HG03139 (cell line): ENCODE measurements at regions not wholly inside any gene's neighbourhood (a gene's known extent, or its start where the extent isn't known, plus 50 kb on each side); places are given as distances from the start of the nearest gene placed in this dataset.
"Not testable (repeated sequence)": the region's sequence is repeated elsewhere in the genome, so short reads cannot be mapped to it uniquely, and the experiment has no call there.

Experiments used
- ATAC-seq: cut with Tn5 transposase; IDR thresholded peaks from one replicate; pipeline ENCODE4 v1.9.1; 2021; ENCODE audit not compliant: unreplicated experiment

DNA sequence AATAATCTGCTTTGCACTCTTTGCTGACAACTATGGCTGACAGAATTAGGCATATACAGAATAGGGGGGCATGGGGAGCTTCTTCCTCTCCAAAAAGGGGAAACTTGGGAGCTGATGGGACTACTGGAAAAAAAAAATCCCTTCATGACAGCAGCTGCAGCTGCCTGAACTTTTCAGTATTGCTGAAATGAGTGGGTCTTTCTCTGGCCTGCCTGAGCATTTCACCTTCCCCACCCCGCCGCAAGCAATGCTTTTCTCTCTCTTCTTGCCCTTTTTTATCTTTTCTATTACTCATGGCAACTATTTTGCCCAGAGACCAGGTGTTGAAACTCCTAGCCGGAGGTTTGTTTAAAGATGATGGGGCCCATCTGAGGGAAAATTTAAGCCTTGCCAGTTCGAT, 244.9 kb downstream of the SEMA3D start:
- no peak for ATAC-seq

DNA sequence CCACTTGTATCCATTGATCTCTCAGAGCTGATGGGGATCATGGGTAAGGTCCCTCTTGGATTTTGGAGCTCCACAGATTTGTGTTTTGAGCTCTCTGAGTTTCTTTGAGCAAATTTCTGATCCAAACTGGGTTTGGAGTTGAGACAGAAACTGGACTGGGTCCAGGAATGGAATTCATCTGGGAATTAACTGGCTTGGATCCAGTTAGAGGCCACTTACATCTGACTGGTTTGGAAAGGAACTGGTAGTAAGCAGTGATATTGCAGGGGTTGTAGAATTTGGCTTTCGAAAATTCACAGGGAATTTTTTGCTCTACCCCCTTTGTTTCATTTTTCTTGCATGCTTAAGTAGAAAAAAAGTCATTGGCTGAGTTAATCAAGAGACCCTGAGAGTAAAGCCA, 245.6 kb downstream of the SEMA3D start:
- ATAC-seq, result no peak

DNA sequence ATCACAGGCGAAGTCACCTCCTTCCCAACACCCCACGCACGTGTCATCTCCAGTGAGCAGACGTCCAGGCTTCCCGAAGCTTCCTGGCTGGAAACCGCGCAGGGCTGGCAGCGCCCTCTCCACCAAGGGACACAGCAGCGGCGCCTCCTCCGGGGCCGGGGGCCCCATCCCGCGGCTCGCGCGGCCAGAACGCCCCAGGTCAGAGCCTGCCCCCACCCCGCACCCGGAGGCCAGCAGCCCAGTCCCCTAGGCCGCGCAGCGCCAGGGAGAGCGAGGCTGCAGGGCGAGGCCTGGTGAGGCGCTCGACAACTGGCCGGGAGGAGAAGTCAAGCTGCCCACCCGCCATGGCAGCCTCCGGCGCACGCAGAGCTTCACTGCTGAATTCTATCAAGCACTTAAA, 247.0 kb downstream of the SEMA3D start:
- no peak for ATAC-seq

DNA sequence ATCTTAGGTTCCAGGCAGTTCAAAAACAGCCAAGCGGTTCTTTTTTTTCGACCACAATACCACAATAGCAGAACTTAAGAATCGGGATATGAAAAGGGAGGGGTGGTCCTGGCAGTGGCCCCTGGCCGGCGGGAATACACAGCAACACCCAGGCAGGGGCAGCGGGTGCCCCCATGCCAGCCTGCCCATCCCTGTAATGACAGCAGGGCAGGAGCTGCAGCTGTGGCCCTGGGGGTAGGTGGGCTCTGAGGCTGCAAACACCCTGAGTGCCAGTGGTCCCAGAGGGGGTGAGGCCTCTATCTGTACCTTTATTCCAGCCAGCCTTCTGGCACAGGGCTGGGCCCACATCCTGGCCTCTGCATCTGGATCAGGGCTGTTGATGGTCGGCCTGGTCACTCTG, 247.4 kb downstream of the SEMA3D start:
- no peak for ATAC-seq

DNA sequence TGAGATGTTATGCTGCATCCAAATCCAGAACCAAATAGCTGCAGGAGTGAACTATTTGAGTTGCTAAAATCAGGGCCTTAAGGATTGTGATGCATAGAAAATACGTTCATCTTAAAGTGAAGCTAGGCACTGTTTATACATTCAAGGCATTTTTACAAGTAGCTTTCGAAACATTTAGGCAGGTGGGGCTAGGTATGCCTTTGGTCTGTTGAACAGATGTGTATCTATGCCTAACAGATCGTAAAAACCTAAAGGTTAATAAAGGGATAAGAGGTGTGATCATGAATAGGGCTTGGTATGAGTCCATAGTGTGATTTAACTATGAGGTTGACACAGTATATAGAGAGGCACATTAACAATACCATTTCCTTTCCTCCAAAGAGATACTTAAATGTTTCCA, 262.5 kb downstream of the SEMA3D start:
- ATAC-seq, result no peak

DNA sequence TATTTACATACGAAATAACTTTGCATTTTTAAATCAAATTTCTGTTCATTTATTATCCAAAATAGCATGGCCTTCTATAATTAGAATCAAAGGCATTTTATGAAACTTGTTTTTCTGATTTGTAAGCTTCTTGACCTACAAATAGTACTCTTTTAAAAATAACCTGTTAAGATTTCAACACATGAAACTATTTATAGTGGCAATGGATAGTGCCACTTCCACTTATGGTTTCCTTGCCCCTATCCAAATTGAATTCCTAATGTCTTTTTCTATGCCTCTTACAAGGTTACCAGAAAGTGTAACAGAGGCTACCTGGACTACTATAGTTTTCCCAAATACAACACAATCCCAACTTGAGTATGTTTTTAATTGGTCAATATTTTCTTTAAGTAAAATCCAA, 263.5 kb downstream of the SEMA3D start:
- ATAC-seq, result no peak

DNA sequence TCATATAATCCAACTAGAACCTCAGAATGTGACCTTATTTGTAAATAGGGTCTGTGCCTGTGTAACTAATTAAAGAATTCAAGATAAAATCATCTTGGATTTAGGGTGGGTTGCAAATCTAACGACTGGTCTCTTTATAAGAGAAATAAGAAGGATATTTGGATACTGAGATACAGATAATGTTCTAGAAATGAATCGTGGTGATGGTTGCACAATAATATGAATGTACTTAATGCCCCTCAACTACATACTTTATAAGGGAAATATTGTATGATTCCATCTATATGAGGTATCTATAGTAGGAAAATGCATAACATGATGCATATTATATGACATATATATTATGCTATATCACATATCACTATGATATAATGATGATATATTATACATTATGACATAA, 265.7 kb downstream of the SEMA3D start:
- no peak for ATAC-seq

DNA sequence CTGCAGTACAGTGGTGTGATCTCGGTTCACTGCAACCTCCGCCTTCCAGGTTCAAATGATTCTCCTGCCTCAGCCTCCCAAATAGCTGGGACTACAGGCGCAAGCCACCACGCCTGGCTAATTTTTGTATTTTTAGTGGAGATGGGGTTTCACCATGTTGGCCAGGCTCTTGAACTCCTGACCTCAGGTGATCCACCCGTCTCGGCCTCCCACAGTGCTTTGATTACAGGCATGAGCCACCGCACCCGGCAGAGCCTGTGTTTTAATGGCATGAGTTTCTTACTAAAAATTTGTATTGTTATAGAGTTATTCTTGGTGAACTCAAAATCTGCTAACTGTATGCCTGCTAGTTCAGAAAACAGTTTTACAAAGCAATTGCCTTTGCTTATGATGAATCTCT, 269.9 kb downstream of the SEMA3D start:
- not testable (repeated sequence) for ATAC-seq

DNA sequence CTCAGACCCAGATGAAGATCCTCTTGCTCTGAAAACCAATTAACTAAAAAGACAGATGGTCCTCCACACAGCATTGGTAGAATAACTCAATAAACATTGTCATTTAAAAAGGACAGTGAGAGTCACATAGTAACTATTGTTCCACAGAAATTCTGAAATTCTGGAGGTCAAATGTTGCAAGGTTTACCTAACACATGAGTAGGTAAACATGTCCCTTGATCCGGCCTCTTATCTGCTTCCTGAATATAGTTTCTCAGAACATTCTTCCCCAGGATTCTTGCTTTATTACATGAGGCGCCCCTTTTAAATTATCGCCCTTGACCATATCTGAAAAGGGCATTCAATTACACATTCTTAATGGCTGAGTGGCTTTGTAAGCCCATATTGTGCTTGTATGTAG, 270.7 kb downstream of the SEMA3D start:
- no peak for ATAC-seq

DNA sequence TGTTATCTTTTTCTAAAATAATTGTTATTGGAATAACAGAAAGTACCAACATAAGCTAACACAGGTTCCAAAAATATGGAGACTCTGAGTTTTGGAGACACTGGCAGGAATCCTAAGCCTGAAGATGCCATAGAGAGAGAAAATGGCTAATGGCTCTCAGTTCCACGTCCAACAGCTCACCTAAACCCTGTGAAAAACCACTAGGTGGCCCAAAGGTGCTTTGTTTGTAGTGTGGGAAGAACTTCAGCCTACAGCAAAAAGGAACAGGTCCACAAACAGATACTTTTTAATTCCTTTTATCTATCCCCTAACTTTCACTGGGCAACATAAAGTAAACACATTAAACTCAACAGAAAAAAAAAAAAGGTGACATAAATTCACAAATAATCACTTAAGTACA, 272.3 kb downstream of the SEMA3D start:
- no peak for ATAC-seq

DNA sequence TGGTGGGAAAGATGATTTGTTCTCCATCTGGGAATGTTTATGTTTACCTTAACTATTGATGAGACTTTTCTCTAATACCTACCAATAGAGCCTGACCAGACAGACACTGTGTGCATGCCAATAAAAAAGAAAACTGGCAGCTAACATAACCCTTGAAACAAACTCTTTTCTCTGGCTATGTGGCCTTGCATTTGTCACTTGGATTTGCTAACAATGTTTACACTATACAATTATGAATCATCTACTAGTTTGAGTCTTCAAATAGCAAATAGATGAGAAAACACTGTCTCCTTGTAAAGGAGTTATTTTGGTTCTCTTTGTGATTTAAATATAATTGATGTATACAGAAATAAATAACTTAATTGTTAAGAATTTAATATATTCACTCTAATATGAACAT, 273.1 kb downstream of the SEMA3D start:
- no peak for ATAC-seq

DNA sequence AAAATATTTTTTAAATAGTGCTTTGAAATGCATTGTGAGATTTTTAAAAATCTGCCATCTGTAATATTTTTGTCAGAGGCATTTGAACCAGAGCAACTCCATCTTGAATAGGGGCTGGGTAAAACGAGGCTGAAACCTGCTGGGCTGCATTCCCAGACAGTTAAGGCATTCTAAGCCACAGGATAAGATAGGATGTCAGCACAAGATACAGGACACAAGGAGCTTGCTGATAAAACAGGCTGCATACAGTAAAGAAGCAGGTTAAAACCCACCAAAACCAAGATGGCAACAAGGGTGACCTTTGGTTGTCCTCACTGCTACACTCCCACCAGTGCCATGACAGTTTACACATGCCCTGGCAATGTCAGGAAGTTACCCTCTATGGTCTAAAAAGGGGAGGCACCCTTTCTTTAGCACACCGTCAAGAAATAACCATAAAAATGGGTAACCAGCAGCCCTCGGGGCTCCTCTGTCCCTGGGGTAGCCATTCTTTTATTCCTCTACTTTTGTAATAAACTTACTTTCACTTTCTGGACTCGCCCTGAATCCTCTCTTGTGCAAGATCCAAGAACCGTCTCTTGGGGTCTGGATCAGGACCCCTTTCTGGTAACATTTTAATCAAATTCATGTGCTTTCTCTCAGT, 273.7 kb downstream of the SEMA3D start:
- ATAC-seq, result no peak

DNA sequence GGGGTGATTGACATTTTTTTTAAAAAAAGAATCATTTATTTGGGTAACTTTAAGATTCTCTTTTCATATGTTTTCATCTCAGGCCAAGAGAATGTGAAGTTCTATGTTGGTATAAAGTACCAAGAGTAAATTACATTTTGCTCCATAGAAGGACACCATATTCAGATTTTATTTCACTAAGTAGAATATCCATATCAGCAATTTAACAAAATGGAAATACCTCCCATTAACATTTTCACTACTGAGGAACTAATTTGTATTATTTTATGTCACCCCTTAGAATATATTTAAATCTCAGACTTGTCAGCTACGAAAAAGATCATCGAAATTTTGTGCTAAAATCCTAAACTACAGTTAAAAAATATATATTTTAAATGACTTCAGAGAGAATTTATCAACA, 274.3 kb downstream of the SEMA3D start:
- ATAC-seq, result no peak

DNA sequence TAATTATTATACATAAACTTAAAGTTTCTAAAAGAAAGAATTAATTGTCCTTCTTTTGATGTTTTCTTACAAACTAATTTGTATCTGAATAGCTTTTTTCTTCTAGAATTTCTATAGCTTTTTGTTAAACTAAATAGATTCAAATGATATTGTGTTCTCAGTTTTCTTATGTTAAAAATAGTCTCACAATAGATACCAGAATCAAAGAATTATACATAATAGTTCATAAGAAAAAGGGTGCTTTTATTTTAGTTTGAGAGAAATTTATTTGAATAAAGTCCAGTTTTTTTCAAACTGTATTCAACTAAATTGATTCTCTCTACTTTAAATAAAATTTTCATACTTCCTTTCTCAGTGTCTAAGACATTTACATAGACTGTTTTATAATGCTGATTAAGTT, 274.8 kb downstream of the SEMA3D start:
- ATAC-seq, result no peak

DNA sequence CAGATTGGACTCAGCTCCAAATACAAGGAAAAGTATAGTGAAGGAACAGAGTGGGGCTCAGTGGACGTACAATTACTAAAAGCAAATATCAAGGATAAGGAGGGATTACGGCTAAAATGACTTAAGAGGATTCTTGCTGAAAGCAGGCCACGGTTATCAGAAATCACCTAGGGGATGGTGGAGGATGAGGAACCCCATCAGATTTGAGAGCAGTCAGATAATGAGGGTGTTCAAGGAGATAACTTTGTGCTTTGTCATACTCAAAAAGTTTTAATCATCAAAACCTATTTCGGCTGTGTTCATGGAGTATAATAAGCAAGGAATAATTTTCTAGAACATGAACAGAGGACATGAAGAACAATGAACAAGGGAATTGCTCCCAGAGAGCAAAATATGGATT, 275.8 kb downstream of the SEMA3D start:
- ATAC-seq, result no peak

DNA sequence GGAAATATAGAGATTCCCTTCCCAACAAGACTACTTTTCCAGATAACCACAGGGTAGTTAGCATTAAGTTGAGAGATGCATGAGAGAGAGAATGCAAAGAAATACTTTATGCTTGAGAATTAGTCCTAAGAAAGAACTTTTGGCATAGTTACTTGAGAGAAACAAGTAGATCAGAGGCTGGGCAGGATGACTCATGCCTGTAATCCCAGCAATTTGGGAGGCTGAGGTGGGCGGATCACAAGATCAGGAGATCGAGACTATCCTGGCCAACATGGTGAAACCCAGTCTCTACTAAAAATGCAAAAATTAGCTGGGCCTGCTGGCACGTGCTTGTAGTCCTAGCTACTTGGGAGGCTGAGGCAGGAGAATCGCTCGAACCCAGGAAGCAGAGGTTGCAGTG, 276.5 kb downstream of the SEMA3D start:
- not testable (repeated sequence) for ATAC-seq

DNA sequence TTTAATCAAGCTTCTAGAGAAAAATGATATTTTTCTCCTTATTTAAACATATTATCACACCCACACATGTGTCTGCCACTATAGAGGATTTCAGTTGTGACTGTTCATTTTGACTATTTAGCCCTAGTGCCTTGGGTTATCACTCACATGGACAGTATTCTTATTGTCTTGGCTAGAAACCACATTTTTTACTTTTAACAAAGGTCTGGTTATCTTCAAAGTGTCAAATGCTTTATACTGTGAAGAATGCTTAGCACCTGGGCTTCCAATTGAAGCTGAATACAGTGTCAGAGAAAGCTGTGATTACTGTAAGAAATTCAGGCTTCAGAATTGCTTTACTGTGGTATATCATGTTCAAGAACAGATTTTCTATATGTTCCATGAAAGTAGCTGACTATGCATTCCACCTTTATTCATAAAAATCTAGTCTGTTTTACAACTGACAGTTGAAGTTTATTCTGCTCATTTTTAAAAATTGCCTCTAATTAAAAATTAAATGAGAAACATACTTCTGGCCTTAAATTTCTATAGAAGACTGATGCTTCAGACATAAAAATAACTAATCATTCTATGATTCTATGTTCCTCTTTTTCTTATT, 278.6 kb downstream of the SEMA3D start:
- no peak for ATAC-seq

DNA sequence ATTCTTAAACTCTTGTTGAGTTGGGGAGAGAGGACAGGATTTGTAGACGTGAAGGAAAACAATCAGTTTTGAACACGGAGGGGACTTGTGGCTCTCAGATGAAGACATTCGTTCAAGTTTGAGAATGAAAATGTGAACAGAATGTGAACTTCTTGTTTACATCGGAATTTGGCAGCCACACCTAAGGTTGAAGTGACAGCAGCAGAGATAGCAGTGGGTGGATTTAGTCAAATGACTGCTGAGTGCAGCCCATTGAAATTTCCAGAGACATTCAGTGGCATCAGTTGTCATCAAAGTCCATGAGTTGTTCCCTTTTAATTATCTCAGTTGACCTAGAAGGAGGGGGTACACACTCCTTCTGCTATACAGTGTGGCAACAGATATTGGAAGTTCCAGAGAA, 280.0 kb downstream of the SEMA3D start:
- no peak for ATAC-seq

DNA sequence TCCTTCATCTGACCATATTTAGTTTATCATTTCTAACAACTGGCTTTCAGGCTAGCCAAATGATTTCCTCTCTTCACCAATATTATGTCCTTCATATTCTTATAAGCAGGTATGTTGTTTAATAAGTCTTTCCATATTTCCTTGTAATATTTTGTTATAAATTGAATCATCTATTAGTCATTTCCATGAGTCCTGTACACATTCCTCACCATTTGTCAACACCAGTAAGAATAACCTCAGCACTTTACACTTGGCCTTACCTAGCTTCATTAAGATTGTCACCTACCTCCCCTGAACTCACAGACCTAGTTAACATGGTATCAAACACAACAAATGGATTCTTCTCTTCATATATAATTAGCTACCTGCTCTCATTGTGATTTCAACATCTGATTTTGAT, 282.3 kb downstream of the SEMA3D start:
- ATAC-seq, result no peak

DNA sequence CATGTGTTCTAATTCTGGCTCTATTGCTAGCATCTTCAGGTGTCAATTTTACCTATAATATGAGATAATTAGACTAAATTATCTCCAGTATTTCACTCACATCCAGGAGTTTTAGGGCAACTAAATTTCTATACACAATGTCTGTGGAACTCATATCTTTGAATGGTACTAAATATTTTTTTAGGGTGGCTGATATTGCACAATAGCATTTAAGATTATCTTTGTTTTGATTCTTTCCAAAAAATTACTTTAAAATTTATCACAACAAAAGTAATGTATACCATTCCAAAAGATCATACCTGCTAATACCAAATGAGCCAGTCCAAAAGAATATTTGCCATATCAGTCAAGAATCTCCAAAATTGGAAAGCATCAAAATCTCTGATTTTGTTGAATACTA, 285.5 kb downstream of the SEMA3D start:
- no peak for ATAC-seq

DNA sequence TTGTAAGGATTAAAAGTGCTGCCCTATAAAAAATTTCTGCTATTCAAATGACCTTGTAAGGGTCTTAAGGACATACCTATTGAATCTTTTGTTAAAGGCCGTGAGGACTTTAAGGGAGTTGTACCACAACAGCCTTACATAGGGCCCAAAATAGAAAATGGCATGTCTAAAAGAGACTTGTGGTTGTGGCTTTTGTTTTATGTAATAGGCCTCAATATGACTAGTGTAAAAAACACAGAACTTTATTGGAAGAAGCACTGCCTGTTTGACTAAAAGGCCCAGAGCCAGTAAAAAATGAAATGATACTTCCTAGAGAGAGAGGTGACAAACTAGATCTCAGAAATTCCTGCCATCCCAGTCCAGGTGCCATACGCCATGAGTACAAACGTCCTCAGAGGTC, 286.6 kb downstream of the SEMA3D start:
- ATAC-seq, result no peak

DNA sequence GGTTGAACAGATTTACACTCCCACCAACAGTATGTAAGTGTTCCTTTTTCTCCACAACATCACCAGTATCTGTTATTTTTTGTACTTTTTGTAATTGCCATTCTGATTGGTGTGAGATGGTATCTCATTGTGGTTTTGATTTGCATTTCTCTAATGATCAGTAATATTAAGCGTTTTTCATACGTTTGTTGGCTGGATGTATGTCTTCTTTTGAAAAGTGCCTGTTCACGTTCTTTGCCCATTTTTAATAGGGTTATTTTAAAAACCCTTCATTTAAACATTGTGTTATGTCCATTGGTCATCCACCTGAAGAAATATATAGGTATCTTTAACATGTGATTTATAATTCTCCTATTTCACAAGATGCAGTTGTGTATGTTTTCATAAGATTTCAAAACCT, 291.3 kb downstream of the SEMA3D start:
- ATAC-seq, result no peak

DNA sequence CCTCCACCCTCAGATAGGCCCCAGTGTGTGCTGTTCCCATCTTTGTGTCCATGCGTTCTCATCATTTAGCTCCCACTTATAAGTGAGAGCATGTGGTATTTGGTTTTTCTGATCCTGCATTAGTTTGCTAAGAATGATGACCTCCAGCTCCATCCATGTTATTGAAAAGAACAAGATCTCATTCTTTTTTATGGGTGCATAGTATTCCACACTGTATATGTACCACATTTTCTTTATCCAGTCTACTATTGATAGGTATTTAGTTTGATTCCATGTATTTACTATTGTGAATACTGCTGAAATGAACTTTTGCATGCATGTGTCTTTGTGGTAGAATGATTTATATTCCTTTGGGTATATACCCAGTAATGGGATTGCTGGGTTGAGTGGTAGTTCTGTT, 303.3 kb downstream of the SEMA3D start:
- not testable (repeated sequence) for ATAC-seq
